ENCODE measurements at regions not wholly inside any gene's neighbourhood (a gene's known extent, or its start where the extent isn't known, plus 50 kb on each side); places are given as distances from the start of the nearest gene placed in this dataset.

DNA sequence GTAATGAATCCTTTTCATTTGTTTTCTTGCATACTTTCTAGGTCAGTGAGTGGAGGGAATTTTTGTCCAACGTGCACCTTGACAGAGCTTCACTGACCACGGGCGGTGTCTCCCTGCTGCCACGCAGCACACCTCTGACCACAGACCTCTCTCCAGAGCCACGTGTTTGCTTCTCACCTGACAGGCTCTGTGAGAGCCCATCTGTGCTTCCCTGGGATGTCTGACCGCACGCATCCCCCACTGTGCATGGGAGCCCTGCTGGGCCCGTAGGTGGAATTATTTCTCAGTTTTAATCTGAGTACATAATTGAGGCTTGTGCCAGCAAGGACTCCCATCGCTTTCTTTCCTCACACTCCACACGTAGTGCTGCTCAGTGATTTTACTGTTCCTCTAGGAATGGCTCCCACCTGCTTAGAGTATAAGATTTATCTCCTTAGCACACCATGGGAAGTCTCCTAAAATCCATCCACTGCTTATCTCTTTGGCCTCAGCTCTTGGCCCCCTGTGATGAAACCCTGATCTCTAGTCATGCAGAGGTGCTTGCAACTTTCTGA, 482.6 kb downstream of the TSN start:
- no peak for TF ChIP-seq POLR2A (IDR thresholded peaks at IDR 0.05; ENCODE audit: low read depth, low read length)
- TF ChIP-seq POLR2AphosphoS5 (IDR thresholded peaks at IDR 0.05; ENCODE audit: low read depth, low read length), result no peak
- no peak for TF ChIP-seq TAF1 (IDR thresholded peaks at IDR 0.05; ENCODE audit: borderline replicate concordance, low read depth, low read length)
